HL-60/S4 treated with retinoic acid at 250 ng/mL for 4 days and 3 days (cell line): ENCODE measurements at regions not wholly inside any gene's neighbourhood (a gene's known extent, or its start where the extent isn't known, plus 50 kb on each side); places are given as distances from the start of the nearest gene placed in this dataset.
"Not testable (repeated sequence)": the region's sequence is repeated elsewhere in the genome, so short reads cannot be mapped to it uniquely, and the experiment has no call there.

ENCODE experiments used
- in situ Hi-C: fragments of 300-500 bp; cut with MboI; formaldehyde crosslinking; loops from 2 replicates; pipeline ENCODE4 v1.7.0; 2022; ENCODE audit warnings: low sequenced_read_pairs

DNA sequence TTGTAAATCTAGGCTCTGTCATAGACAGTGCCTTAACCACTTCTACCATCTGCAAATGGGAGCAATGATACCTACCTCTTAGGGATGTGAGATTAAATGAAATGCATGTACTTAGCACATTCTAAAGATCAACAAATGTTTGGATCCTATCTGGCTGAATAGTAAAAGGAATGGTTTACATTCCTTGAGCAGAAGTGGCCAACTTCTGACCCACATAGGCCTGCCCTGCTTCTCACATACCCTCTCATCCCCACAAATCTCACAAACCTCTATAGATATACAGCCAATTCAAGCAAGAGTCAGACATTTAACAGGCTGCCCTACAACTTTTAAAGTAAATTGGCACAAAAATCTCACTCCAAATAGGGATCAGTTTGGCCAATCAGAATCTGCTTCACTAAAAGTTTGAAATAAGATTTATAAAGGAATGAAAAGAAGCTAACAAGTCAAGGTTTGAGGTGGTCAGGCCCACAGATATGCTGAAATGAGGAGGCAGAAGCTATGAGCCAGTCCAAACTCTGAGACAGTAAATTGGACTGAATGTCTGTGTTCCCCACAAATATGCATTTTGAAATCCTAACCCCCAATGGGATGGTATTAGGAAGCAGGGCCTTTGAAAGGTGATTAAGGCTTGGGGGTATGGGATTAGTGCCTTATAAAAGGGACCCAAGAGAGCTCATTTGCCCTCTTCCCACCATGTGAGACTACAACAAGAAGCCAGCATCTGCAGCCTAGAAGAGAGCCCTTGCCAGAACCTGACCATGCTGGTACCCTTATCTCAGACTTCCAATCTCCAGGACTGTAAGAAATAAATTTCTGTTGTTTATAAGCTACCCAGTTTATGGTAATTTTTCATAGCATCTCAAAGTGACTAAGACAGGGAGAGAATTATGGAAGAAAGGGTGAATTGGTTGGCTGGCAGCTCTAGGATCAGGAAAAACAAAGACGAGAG, 227.8 kb upstream of the RBMS1 start:
- in situ Hi-C loops = no loop called here

DNA sequence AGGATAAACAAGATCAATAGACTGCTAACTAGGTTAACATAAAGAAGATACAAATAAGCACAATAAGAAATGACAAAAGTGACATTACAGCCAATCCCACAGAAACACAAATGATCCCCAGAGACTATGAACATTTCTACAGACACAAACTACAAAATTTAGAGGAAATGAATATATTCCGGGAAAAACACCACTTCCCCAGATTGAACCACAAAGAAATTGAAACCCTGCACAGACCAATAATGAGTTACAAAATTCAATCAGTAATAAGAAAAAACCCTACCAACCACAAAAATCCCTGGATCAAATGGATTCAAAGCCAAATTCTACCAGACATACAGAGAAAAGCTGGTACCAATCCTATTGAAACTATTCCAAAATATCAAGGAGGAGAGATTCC, 232.4 kb upstream of the RBMS1 start:
- in situ Hi-C loops = no loop called here

DNA sequence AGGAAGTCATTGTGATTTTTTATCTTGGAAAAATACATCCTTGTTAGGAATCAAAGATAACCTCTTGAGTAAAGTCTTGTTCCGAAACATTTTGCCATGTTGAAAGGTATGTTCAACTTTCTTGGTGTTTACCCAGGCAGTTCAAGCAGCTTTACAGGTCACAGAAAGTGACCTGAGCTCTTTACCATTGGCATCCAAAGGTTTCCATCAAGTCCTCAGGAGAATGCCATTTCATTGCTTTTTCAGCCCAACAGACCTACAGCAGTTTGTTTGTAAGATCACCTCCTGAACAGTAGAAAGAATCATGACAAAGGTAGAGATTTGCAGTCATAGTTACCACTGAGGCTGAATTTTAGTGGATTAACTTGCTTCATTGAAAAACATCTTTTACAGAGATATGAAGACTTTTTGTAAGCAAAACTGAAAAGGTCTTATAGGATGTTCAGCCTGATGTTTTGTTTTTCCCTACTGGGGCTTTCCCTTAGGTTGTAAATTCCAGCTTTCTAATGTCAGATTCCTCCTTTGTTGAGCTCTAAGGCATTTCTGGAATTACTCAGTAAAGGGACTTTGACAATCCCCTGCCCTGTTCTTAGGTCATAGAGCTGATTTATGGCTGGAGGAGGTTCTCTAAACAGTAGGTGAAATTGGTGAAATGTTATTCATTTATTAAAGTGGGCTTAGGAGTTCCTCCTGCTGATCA, 236.8 kb upstream of the RBMS1 start:
- in situ Hi-C loops = no loop called here

DNA sequence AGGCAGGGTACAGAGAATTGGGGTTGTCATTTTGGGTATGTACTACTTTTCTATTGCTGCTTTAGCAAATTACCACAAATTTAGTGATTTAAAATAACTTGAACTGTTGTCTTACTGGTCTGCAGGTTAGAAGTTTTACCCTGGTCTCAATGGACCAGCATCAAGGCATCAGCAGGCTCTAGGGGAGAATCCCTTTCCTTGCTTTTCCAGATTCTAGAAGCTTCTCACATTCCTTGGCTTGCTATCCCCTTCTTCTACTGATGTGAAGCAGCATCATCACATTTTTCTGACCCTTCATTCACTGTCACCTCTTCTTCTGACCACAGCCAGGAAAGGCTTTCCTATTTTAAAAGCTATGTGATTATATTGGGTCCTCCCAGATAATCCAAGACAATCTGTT, 237.8 kb upstream of the RBMS1 start:
- in situ Hi-C loops = no loop called here

DNA sequence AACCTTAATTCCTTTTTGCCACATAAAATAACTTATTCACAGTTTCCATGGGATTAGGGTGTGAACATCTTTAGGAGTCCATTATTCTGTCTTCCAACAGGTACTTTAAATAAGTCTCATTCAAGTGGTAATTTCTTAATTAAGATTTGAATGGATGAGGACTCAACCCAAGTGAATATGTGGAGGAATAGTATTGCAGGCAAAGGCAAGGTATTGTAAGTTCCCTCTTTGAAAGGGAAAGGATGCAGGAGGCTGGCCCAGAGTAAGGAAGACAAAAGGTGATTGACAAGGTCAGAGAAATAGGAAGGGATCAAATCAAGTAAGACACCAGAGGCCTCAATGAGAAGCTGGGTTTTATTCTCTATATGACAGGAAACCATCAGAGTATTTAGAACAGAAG, 238.2 kb upstream of the RBMS1 start:
- in situ Hi-C loops = no loop called here

DNA sequence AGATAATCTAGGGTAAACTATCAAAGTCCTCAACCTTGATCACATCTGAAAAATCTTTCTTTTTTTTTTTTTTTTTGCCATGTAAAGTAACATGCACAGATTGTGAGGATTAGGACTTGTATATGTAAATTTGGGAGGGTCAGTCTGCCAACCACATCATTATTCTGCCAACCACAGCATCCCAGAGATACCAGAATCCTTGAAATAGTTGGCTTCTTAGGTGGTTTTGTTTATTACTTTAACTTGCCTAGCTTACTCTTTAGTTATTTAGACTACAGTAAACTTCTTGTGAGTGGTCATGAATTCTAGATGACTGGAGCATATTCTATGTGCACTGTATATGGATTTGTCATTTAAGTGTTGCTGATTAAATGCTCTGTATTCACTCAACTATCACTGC, 242.1 kb upstream of the RBMS1 start:
- in situ Hi-C loops = no loop called here

DNA sequence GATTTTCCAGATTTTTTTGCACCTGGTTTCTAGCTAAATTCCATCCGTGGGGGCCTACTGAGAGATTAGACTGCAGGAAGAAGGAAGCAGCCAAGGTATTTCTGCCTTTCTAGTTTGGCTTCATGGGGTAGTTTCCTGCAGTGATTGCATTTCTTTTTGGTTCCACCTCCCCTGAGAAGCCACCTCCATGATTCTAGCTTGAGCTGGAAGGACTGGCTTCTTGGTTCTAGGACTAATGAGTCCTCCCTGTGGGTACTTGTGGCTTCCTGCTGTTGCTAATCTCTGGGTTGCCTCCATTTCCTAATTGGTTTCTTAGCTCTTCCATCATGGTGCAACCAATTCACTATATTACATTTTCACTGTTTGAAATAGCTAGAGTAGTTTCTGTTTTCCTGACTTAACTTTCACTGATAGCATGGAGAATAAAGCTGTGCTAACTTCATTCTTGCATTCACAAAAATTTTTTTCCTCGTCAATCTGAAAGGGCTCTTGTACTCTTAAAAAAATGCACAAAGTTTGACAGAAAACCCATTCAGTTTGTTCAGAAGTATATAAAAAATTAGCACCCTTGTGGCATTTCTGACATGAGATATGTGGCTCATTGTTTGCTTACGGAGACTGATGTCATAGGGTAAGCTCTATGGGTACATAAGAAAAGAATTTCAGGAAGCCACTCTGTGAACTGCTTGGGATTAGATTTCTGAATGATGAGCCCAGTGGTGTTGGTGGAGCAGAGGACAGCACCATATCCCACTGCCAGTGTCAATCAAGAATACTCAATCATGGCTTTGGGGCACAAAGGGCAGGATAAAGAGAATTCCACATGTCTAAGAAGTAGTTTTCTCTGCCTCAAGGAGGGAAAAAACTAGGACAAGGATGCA, 242.8 kb upstream of the RBMS1 start:
- in situ Hi-C loops = no loop called here

DNA sequence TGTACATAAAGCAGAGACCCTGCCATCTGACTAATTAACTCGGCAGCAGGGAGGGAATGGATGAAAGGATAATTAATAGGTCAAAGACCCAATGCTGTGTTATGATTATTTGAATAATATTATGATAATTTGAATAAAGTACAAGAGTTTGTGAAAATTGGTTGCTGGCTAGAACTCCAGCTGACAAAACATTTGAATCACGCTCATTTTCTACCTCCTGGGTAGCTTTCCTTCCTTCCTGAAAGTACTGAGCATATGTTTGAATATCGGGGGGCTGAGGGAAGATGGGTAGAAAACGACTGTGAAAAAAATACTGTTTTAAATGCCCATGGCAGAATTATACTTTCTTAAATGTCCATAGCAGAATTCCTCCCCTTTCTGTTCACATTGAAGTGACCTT, 243.6 kb upstream of the RBMS1 start:
- in situ Hi-C loops = no loop called here

DNA sequence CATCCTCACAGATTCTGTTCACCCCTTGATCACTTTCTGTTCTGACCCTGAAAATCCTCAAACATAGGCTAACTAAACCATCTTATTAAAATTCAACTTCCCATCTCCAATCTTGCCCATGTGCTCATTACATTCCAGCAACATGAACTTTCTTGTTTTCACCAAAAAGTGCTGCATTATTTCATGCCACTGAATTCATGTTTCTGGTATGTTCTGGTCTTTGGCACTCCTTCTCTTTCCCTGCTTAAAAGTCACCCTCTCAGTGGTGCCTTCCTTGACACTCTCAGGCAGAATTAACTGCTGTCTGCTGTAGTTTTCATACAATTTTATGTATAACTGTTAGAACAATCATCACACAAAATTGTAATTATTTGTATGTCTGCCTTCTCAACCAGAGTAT, 247.7 kb upstream of the RBMS1 start:
- in situ Hi-C loops = no loop called here

DNA sequence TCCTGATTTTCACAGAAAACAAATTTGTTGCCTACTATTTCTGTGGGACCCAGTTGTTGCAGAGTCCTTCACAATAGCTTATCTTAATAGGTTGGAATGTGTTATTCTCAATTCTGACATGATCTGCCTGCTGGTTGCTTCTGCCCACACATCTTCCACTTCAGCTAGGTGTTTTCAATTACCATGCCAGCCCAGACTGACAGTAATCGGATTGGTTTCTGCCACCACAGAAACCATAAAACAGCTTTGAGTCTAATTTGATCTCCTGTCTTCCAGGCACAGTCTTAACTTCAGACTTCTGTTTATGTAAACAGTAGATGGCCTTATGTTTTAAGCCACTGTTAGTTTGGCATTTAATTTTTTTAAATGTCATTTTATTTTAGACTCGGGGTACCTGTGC, 248.2 kb upstream of the RBMS1 start:
- in situ Hi-C loops = no loop called here

DNA sequence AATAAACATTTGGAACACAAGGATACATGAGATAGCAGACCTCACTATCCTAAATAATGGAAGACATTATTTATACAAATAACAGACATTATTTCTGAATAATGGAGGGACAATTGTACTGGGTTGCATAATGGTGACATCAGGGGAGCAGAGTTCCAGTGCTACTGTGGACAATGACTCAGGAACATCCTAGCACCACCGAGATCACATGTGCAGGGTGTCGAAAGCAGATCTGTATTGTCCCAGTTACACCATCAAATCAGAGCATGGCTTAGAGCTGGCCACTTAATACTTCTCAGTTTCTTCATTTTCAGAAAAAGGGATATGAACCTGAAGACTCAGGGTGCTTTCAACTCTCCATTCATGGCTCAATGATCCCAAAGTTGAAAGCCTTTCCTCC, 249.1 kb upstream of the RBMS1 start:
- in situ Hi-C loops = no loop called here

DNA sequence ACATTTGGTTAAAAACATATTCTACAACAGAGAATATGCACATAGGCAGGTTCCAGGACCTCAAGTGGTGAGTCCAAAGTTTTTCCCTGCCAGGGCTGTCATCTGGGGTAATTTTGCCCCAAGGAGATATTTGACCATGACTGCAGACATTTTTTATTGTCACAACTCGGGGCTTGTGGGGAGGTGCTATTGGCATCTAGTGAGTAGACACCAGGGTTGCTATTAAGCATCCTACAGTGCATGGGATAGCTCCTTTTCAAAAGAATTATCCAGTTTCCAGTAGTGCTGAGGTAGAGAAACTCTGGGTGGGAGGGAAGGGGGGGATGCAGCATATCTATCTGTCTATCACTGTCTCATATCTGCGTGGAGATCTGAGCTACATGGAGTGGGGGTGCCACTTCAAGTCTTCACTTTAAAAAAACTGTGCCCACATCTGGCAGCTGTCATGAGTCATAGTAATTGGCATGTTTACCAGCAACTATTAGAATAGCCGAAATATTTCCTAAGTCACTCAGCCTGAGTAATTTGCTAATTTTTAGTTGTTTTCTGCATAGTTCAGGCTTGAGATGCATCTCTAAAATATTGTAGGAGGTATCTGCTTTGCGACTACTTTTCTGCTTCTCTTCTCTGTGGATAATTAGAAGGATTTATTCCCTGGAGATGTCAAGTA, 254.0 kb upstream of the RBMS1 start:
- in situ Hi-C loops = no loop called here

DNA sequence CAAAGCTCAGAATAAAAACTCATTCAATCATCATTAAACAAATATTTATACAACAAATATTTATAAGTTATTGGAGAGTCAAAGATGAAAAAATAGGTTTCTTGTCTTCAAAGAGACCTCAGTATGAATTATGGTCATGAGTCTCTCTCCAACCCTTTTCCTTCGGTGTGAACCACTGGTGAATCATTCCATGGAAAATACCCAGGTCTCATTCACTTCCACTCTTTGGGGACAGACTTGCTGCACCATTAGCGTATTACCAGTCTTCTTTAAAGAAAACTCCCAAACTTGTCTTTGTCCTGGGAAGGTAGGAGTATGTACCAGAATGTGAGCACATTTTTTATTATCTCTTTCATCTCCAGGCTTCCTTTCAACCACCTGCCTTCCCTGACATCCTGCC, 257.4 kb upstream of the RBMS1 start:
- in situ Hi-C loops = no loop called here

DNA sequence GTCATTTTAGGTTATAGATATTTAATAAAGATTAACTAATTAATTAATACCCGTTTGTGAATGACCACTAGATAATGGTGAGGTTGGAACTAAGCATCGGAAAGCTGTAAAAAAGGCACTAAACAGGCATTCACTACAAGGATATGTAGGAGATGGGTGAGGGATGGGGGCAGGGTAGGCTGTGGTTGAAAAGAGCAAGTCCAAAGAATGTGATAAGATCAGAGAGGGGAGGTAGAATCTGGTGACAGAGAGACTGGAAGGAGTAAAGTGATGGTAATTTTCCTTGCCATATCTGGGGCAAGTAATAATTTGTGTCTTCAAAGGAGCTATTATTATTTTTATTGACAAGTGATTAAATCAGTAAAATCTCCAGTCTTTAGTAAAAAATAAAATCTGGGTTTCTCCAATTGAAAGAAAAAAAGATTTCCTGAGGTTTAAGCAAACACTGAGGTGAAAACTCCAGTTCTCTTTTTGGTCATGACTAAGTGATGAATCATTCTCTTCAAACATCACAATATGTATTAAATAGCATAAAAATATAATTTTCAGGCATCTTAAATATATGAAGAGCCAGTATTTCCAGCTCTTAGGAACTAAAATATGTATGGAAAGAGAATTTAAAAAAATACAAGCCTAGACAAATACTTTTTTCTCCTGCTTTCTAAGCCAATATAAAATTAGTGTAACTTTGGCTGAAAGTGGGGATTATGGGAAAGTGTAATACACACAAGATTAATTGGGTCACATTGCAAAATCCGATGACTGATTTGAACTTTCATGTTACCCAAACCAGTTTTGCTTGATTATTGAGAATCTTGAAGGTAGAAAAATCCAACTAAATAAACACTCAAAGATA, 259.1 kb upstream of the RBMS1 start:
- in situ Hi-C loops = no loop called here

DNA sequence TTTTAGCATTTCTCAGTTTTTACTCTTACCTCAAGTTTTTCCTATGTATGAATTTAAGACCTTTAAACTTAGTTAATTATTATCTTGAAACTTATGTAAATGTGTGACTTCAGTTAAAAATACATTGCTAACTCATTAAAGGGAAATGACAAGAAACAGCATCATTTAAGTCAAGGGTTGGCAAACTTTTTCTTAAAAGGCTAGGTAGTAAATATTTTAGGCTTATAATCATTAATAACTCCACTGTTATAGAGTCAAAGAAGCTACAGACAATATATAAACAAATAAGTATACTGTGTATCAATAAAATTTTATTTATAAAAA, 259.7 kb upstream of the RBMS1 start:
- in situ Hi-C loops = no loop called here

DNA sequence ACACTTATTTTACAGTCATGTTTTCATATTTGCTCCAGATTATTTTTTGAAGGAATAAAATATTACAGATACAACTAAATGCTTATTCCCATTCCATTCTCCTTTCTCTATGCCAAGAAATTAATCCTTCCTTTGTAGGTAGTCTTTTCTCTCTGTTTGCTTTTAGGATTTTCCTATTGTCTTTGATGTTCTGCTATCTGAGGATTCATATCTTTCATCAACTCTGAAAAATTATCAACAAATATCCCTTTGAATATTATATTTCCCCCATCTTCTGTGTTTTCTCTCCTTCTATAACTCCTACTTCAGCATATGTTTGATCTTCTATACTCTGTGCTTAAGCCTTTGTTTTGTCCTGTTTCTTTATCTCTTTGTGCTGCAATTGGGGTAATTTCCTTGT, 260.4 kb upstream of the RBMS1 start:
- in situ Hi-C loops = no loop called here

DNA sequence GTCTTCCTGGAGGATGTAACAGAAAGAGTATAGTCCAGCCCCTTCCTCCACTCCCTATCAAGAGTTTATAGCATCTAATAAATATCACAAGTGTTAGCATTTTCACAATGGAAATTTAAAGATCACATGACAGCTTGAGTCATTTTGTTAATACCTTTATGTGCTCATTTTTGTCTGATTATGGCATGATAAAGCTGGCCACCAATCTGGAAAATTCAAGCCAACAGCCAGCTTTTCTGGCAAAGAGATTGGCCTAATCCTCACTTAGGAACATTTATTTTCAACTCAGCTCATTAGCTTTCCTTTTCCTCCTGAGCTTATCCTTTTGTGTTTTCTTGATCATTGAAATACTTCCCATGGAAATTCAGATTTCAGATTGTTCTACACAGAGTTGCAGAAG, 262.9 kb upstream of the RBMS1 start:
- in situ Hi-C loops = no loop called here

DNA sequence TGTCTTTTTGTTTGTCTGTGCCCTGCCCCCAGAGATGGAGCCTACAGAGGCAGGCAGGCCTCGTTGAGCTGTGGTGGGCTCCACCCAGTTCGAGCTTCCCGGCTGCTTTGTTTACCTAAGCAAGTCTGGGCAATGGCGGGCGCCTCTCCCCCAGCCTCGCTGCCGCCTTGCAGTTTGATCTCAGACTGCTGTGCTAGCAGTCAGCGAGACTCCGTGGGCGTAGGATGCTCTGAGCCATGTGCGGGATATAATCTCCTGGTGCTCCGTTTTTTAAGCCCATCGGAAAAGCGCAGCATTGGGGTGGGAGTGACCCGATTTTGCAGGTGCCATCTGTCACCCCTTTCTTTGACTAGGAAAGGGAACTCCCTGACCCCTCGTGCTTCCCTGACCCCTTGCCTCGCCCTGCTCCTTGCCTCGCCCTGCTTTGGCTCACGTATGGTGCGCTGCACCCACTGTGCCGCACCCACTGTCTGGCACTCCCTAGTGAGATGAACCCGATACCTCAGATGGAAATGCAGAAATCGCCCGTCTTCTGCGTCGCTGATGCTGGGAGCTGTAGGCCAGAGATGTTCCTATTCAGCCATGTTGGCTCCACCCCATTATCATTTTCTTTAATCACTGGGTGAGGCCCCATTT, 269.0 kb upstream of the RBMS1 start:
- in situ Hi-C loops = not testable (repeated sequence)

DNA sequence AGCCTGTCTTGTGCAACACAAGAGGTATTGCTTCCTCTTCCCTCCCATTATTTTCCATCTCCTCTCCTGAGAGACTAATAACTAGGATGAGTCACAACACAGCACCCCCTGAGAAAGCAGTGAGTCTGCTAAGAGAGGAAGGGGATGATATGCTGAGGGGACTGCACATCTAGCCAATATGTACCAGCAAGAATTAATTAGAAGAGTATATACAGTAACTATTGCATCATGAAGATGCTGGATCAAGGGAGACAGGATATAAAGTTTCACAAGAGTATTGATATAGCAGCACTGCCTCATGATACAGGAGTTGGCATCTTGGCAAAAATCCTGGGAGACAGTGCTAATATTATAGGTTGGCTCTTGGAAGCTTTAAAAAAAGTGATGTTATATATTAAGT, 289.9 kb upstream of the RBMS1 start:
- in situ Hi-C loops = no loop called here

DNA sequence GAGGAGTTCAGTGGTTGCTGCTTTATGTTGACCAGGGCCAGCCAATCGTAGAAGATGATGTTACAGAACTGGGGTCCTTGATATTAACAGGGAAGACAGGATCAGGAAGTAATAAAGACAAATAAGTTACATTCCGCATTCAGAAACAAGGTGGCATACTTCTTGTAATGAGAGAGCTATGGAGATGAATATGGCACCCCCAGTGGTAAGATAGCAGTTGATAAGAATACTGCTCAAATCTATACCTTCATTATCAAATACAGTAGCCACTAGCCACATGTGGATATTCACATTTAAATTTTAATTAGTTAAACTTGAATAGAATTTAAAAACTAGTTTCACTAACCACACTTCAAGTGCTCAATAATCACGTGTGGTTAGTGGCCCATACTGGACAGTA, 290.4 kb upstream of the RBMS1 start:
- in situ Hi-C loops = no loop called here
